ENCODE measurements at regions not wholly inside any gene's neighbourhood (a gene's known extent, or its start where the extent isn't known, plus 50 kb on each side); places are given as distances from the start of the nearest gene placed in this dataset.
"Not testable (repeated sequence)": the region's sequence is repeated elsewhere in the genome, so short reads cannot be mapped to it uniquely, and the experiment has no call there.

DNA sequence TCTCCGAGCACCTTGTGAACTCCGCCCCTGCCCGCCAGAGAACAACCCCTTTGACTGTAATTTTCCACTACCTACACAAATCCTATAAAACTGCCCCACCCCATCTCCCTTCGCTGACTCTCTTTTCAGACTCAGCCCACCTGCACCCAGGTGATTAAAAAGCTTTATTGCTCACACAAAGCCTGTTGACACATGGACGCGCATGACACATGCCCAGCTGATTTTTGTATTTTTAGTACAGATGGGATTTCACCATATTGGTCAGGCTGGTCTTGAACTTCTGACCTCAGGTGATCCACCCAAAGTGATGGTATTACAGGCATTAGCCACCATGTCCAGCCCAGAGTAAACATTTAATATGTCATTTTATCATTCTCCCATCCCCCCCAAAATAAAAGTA lies 97.0 kb upstream of the CCNG1 start:
- TF ChIP-seq, protein P1, sequence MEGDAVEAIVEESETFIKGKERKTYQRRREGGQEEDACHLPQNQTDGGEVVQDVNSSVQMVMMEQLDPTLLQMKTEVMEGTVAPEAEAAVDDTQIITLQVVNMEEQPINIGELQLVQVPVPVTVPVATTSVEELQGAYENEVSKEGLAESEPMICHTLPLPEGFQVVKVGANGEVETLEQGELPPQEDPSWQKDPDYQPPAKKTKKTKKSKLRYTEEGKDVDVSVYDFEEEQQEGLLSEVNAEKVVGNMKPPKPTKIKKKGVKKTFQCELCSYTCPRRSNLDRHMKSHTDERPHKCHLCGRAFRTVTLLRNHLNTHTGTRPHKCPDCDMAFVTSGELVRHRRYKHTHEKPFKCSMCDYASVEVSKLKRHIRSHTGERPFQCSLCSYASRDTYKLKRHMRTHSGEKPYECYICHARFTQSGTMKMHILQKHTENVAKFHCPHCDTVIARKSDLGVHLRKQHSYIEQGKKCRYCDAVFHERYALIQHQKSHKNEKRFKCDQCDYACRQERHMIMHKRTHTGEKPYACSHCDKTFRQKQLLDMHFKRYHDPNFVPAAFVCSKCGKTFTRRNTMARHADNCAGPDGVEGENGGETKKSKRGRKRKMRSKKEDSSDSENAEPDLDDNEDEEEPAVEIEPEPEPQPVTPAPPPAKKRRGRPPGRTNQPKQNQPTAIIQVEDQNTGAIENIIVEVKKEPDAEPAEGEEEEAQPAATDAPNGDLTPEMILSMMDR (IDR thresholded peaks at IDR 0.05) = not testable (repeated sequence)
- not testable (repeated sequence) for TF ChIP-seq RFX5 (IDR thresholded peaks at IDR 0.05; ENCODE audit: low read length); SMC3 (IDR thresholded peaks at IDR 0.05; ENCODE audit: low read depth, low read length); GABPA (IDR thresholded peaks at IDR 0.05; ENCODE audit: low read depth); JUND (IDR thresholded peaks at IDR 0.05); YY1 (IDR thresholded peaks at IDR 0.05; ENCODE audit: low read depth); FOXM1 (IDR thresholded peaks at IDR 0.05; ENCODE audit: low read depth)
- TF ChIP-seq, protein P2, sequence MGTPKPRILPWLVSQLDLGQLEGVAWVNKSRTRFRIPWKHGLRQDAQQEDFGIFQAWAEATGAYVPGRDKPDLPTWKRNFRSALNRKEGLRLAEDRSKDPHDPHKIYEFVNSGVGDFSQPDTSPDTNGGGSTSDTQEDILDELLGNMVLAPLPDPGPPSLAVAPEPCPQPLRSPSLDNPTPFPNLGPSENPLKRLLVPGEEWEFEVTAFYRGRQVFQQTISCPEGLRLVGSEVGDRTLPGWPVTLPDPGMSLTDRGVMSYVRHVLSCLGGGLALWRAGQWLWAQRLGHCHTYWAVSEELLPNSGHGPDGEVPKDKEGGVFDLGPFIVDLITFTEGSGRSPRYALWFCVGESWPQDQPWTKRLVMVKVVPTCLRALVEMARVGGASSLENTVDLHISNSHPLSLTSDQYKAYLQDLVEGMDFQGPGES (IDR thresholded peaks at IDR 0.05; ENCODE audit: low read depth, low read length) = not testable (repeated sequence)
- TF ChIP-seq, protein P3, sequence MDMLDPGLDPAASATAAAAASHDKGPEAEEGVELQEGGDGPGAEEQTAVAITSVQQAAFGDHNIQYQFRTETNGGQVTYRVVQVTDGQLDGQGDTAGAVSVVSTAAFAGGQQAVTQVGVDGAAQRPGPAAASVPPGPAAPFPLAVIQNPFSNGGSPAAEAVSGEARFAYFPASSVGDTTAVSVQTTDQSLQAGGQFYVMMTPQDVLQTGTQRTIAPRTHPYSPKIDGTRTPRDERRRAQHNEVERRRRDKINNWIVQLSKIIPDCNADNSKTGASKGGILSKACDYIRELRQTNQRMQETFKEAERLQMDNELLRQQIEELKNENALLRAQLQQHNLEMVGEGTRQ (IDR thresholded peaks at IDR 0.05; ENCODE audit: borderline replicate concordance, low read depth, low read length) = not testable (repeated sequence)
- TF ChIP-seq, protein P4, sequence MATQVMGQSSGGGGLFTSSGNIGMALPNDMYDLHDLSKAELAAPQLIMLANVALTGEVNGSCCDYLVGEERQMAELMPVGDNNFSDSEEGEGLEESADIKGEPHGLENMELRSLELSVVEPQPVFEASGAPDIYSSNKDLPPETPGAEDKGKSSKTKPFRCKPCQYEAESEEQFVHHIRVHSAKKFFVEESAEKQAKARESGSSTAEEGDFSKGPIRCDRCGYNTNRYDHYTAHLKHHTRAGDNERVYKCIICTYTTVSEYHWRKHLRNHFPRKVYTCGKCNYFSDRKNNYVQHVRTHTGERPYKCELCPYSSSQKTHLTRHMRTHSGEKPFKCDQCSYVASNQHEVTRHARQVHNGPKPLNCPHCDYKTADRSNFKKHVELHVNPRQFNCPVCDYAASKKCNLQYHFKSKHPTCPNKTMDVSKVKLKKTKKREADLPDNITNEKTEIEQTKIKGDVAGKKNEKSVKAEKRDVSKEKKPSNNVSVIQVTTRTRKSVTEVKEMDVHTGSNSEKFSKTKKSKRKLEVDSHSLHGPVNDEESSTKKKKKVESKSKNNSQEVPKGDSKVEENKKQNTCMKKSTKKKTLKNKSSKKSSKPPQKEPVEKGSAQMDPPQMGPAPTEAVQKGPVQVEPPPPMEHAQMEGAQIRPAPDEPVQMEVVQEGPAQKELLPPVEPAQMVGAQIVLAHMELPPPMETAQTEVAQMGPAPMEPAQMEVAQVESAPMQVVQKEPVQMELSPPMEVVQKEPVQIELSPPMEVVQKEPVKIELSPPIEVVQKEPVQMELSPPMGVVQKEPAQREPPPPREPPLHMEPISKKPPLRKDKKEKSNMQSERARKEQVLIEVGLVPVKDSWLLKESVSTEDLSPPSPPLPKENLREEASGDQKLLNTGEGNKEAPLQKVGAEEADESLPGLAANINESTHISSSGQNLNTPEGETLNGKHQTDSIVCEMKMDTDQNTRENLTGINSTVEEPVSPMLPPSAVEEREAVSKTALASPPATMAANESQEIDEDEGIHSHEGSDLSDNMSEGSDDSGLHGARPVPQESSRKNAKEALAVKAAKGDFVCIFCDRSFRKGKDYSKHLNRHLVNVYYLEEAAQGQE (IDR thresholded peaks at IDR 0.05; ENCODE audit: low read depth, low read length) = not testable (repeated sequence)
- TF ChIP-seq, protein P5, sequence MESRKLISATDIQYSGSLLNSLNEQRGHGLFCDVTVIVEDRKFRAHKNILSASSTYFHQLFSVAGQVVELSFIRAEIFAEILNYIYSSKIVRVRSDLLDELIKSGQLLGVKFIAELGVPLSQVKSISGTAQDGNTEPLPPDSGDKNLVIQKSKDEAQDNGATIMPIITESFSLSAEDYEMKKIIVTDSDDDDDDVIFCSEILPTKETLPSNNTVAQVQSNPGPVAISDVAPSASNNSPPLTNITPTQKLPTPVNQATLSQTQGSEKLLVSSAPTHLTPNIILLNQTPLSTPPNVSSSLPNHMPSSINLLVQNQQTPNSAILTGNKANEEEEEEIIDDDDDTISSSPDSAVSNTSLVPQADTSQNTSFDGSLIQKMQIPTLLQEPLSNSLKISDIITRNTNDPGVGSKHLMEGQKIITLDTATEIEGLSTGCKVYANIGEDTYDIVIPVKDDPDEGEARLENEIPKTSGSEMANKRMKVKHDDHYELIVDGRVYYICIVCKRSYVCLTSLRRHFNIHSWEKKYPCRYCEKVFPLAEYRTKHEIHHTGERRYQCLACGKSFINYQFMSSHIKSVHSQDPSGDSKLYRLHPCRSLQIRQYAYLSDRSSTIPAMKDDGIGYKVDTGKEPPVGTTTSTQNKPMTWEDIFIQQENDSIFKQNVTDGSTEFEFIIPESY (IDR thresholded peaks at IDR 0.05; ENCODE audit: borderline replicate concordance, low read depth) = not testable (repeated sequence)
- TF ChIP-seq, protein P6, sequence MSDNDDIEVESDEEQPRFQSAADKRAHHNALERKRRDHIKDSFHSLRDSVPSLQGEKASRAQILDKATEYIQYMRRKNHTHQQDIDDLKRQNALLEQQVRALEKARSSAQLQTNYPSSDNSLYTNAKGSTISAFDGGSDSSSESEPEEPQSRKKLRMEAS (IDR thresholded peaks at IDR 0.05; ENCODE audit: low read depth) = not testable (repeated sequence)

Measured in SK-N-SH (cell line).